Activated CD4-positive, alpha-beta T cell treated with anti-CD3 and anti-CD28 coated beads for 48 hours (primary cell): ENCODE measurements at regions not wholly inside any gene's neighbourhood (a gene's known extent, or its start where the extent isn't known, plus 50 kb on each side); places are given as distances from the start of the nearest gene placed in this dataset.
"Not testable (repeated sequence)": the region's sequence is repeated elsewhere in the genome, so short reads cannot be mapped to it uniquely, and the experiment has no call there.

ENCODE experiments used
- DNase-seq: peaks from one replicate; pipeline ENCODE4 v3.0.0-alpha.2; 2020

GRCh38 chr3:22843854-22844253 lies 359.3 kb upstream of the UBE2E2 start:
- DNase-seq, result no peak

- no peak for DNase-seq
Measured at GRCh38 chr3:22846566-22846965, 356.6 kb upstream of the UBE2E2 start.

GRCh38 chr3:22849583-22849982 lies 353.5 kb upstream of the UBE2E2 start:
- not testable (repeated sequence) for DNase-seq

- no peak for DNase-seq
Measured at GRCh38 chr3:22856811-22857210, 346.3 kb upstream of the UBE2E2 start.

GRCh38 chr3:22858486-22858885 lies 344.6 kb upstream of the UBE2E2 start:
- no peak for DNase-seq

- no peak for DNase-seq
Measured at GRCh38 chr3:22859618-22860017, 343.5 kb upstream of the UBE2E2 start.

- no peak for DNase-seq
Measured at GRCh38 chr3:22861426-22861825, 341.7 kb upstream of the UBE2E2 start.

GRCh38 chr3:22862111-22862510 lies 341.0 kb upstream of the UBE2E2 start:
- DNase-seq, result no peak

GRCh38 chr3:22882834-22883233 lies 320.3 kb upstream of the UBE2E2 start:
- not testable (repeated sequence) for DNase-seq

- no peak for DNase-seq
Measured at GRCh38 chr3:22885039-22885438, 318.1 kb upstream of the UBE2E2 start.

GRCh38 chr3:22885574-22886341 lies 317.4 kb upstream of the UBE2E2 start:
- DNase-seq, result no peak

GRCh38 chr3:22886439-22887068 lies 316.6 kb upstream of the UBE2E2 start:
- DNase-seq, result no peak

GRCh38 chr3:22887664-22888291 lies 315.3 kb upstream of the UBE2E2 start:
- peak; percentile 4 for DNase-seq

- no peak for DNase-seq
Measured at GRCh38 chr3:22893101-22893500, 310.0 kb upstream of the UBE2E2 start.

GRCh38 chr3:22893644-22894325 lies 309.3 kb upstream of the UBE2E2 start:
- no peak for DNase-seq

- DNase-seq, result no peak
Measured at GRCh38 chr3:22894865-22895264, 308.3 kb upstream of the UBE2E2 start.

GRCh38 chr3:22895671-22896070 lies 307.5 kb upstream of the UBE2E2 start:
- no peak for DNase-seq

- no peak for DNase-seq
Measured at GRCh38 chr3:22898558-22898957, 304.6 kb upstream of the UBE2E2 start.

- no peak for DNase-seq
Measured at GRCh38 chr3:22899441-22899840, 303.7 kb upstream of the UBE2E2 start.

- no peak for DNase-seq
Measured at GRCh38 chr3:22900296-22900695, 302.8 kb upstream of the UBE2E2 start.

GRCh38 chr3:22901684-22902083 lies 301.4 kb upstream of the UBE2E2 start:
- DNase-seq, result no peak

GRCh38 chr3:22907161-22907780 lies 295.9 kb upstream of the UBE2E2 start:
- no peak for DNase-seq

- no peak for DNase-seq
Measured at GRCh38 chr3:22907796-22908195, 295.3 kb upstream of the UBE2E2 start.
